Fibroblast of peridontal ligament (primary cell): ENCODE measurements at regions not wholly inside any gene's neighbourhood (a gene's known extent, or its start where the extent isn't known, plus 50 kb on each side); places are given as distances from the start of the nearest gene placed in this dataset.
"Not testable (repeated sequence)": the region's sequence is repeated elsewhere in the genome, so short reads cannot be mapped to it uniquely, and the experiment has no call there.

Source experiments
- DNase-seq: peaks from one replicate; pipeline ENCODE4 v3.0.0-alpha.2; 2010; ENCODE audit errors: extremely low read depth

- DNase-seq: no peak
Measured at GRCh38 chr4:53716471-53717063, 125.3 kb upstream of the LNX1 start.

- DNase-seq: peak; percentile 68
Measured at GRCh38 chr4:53716011-53716410, 124.7 kb upstream of the LNX1 start.

- peak; percentile 75 for DNase-seq
Measured at GRCh38 chr4:53714236-53715140, 123.2 kb upstream of the LNX1 start.

DNA sequence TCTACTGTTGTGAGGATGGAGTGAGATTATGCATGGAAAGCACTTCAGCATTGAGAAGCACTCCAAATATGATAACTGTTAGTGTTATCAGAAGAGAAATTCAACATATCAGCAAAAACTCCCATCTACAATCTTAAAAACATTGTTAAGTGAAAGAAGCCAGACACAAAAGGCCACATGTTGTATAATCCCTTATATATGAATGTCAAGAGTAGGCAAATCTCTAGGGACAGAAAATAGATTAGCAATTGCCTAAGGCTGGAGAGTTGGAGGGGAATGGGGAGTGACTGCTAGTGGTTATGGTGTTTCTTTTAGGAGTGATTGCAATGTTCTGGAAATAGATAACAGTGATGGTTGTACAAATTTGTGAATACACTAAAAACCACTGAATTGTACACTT is 122.5 kb upstream of the LNX1 start:
- no peak for DNase-seq

DNA sequence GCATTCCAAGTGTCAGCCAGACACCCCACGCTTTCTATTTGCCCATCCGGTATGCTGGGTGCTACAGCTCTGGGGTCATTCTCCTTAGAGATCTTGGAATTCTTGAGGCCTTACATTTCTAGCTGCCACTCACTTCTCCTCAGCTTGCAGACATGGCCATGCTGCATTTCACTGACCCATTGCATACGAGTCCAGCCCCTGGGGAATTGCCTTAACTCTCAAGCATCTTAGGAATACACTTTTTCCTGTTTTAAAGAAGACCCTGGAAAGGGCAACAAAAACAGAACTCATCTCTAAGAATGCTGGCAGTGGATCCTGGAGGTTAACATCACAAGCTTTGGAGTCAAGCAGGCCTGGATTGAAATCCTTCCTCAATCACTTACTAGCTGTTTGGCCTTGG is 122.0 kb upstream of the LNX1 start:
- peak; percentile 62 for DNase-seq

- DNase-seq: no peak
Measured at GRCh38 chr4:53712408-53713020, 121.2 kb upstream of the LNX1 start.

GRCh38 chr4:53711926-53712325 is 120.6 kb upstream of the LNX1 start:
- peak; percentile 32 for DNase-seq

GRCh38 chr4:53709693-53710092 is 118.4 kb upstream of the LNX1 start:
- DNase-seq: no peak

DNA sequence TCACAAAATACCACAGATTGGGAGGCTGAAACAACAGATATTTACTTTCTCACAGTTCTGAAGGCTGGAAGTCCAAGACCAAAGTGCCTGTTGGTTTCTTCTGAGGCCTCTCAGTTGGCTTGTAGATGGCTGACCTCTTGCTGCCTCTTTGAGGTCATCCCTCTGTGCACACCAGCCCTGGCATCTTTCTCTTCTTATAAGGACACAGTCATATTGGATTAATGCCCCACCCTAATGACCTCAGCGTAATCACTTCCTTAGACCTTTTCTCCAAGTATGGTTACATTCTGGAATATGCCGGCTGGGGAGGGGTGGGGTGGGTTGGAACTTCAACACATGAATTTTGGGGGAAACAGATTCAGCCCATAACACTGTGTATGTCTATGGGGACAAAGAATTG is 116.2 kb upstream of the LNX1 start:
- DNase-seq: no peak

GRCh38 chr4:53706422-53707032 is 115.2 kb upstream of the LNX1 start:
- peak; percentile 89 for DNase-seq

- no peak for DNase-seq
Measured at GRCh38 chr4:53705972-53706371, 114.7 kb upstream of the LNX1 start.

- DNase-seq: no peak
Measured at GRCh38 chr4:53705151-53705764, 114.0 kb upstream of the LNX1 start.

- DNase-seq: no peak
Measured at GRCh38 chr4:53704329-53704728, 113.0 kb upstream of the LNX1 start.

DNA sequence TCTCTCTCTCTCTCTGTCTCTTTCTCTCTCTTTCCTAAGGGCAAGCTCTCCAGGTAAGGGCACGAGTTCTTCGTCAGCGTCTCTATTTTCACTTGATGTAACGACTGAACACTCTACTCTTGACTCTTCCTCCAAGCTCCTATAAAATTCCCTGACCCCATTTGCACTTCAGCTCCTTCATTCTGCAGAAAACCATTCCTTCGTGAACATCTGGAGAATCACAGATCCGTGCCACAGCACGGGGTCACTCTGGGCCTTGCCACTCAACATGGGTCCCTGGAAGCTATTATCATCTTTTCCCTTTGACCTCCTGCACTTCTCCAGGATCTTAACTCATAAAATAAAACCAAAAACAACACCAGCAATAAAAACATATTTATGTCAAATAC is 112.0 kb upstream of the LNX1 start:
- DNase-seq: no peak

- DNase-seq: peak; percentile 72
Measured at GRCh38 chr4:53702334-53703266, 111.3 kb upstream of the LNX1 start.

DNA sequence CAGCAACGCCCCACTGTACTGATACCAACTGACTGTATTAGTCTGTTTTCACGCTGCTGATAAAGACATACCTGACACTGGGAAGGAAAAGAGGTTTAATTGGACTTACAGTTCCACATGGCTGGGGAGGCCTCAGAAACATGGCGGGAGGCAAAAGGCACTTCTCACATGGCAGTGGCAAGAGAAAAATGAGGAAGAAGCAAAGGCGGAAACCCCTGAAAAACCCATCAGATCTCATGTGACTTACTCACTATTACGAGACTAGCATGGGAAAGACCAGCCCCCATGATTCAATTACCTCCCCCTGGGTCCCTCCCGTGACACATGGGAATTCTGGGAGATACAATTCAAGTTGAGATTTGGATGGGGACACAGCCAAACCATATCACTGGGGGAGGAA is 110.0 kb upstream of the LNX1 start:
- not testable (repeated sequence) for DNase-seq

GRCh38 chr4:53699310-53699709 is 108.0 kb upstream of the LNX1 start:
- DNase-seq: not testable (repeated sequence)

- no peak for DNase-seq
Measured at GRCh38 chr4:53697016-53697685, 105.9 kb upstream of the LNX1 start.

DNA sequence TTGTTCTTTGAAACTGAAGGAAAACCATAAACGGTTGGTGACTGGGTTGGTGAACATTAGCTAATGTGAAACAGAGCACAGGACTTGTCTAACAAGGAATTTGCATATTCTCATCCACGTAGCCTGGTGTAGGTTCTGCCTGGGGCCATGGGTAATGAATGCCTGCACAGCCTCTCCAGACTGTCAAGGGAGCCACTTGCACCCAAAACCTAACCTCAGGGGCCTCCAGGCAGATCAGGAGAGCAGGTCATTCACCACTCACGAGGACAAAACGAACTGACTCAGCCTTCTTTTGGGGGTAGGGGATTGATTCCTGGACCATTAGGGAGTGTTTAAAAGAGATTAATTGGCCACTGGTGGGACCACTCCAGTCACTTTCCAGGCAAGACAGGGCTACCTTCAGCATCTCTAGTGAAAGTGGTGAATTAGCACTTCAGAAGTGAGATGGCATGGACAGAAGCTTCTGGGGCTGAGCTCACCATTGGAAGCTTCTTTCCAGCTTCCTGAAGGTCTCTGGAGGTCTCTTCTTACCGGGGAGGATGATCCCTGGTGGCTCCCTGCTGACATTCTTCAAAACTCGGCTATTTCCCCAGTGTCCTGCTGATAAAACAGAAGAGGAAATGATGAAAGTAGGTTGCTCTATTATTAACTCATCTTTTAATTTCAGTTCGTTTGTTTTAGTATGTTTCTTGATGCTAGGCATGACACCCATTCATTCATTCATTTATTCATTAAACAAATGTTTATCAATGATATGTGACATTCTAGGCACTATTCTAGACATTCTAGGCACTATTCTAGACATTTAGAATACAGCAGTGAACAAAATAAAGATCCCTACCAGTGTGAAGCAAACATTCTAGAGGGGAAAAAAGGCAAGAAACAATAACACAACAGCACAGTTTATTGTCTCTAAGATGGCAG is 104.5 kb upstream of the LNX1 start:
- DNase-seq: no peak
